HG03575 (cell line): ENCODE measurements at regions not wholly inside any gene's neighbourhood (a gene's known extent, or its start where the extent isn't known, plus 50 kb on each side); places are given as distances from the start of the nearest gene placed in this dataset.

ENCODE experiments used
- ATAC-seq: cut with Tn5 transposase; IDR thresholded peaks from one replicate; pipeline ENCODE4 v1.9.1; 2021; ENCODE audit not compliant: unreplicated experiment, insufficient number of reproducible peaks, low FRiP score; ENCODE audit errors: extremely low read depth

DNA sequence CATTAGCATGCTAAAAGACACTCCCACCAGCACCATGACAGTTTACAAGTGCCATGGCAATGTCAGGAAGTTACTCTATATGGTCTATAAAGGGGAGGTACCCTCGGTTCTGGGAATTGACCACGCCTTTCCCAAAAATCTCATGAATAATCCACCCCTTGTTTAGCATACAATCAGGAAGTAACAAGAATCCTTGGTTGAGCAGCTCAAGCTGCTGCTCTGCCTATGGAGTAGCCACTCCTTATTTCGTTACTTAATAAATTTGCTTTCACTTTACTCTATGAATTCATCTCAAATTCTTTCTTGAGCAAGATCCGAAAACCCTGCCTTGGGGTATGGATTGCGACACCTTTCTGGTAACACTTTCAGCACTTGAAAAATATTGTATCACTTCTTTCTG lies 243.0 kb downstream of the BMP2 start:
- no peak for ATAC-seq

DNA sequence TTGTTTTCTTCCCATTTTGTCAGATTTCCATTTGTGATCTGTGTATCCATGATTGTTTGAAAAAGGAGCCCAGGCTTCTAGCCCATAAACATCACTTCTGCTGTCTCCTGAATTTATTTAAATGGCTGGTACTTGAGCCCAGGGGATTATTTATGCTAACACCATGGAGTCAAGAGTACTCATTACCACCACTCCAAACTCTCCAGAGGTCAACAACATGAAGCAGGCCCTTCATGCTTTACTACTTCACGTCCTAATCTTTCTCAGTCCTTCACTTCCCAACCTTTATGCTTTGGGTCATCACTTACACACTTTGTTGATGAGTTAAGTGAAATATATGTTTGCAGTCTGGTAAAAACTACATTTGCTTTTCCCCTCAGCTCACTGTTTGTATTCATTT lies 247.8 kb downstream of the BMP2 start:
- ATAC-seq, result no peak

DNA sequence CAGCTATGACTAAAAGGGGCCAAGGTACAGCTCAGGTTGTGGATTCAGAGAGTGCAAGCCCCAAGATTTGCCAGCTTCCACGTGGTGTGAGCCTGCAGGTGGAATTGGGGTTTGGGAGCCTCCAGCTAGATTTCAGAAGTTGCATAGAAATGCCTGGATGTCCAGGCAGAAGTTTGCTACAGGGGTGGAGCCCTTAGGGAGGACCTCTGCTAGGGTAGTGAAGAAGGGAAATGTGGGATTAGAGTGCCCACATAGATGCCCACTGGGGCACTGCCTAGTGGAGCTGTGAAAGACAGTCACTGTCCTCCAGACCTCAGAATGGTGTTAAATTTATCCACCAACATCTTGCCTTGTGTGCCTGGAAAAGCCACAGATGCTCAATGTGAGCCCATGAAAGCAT lies 255.1 kb downstream of the BMP2 start:
- no peak for ATAC-seq

GRCh38 chr20:7025635-7026034 lies 258.1 kb downstream of the BMP2 start:
- ATAC-seq, result no peak

GRCh38 chr20:7029019-7029418 lies 261.5 kb downstream of the BMP2 start:
- no peak for ATAC-seq

DNA sequence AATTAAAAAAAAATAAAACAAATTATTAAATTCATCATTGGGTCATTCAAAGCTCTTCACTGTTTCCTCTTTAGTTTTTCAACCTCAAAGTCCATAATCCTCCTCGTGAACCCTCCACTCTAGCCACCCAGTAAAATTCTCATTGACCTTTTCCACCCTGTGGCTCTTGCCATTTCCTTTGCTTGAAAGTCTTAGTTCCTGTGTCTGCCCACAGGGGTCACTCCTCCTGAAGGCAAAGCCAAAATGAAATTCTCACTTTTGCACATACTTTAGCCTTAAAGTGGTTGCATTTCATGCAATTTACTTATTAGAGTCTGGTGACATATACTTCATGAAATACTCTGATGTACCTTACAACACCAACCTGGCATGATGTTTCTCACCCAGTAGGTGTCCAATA lies 263.7 kb downstream of the BMP2 start:
- no peak for ATAC-seq

DNA sequence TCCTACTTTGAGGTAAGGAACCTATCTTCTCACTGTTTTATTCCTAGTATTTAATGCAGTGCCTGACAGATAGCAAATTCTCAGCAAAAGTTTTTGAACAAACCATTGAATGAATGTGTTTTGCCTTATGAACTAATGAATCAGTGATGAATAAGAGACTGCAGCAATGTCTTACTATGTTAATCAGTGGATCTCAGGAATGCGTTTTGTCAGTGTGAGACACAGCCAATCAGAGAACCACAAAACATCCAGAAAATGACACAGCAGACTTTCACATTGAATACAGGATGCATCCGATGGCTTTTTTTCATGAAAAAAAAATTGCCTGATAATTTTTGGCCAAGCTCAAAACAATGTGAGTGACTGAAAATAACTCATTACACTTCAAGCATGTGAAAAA lies 270.5 kb downstream of the BMP2 start:
- ATAC-seq, result no peak

DNA sequence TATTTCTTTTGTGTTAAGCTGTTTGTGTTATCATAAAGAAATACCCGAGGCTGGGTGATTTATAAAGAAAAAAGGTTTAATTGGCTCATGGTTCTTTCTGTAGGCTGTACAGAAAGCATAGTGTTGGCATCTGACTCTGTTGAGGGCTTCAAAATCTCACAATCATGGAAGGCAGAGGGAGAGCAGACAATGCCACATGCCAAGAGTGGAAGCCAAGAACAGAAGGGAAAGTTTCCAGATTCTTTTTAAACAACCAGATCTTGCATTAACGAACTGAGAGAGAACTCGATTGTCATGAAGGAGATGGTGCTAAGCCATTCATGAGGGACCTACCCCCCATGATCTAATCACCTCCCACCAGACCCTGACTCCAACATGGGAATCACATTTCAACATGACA lies 290.1 kb downstream of the BMP2 start:
- no peak for ATAC-seq

GRCh38 chr20:7078804-7079203 lies 311.3 kb downstream of the BMP2 start:
- no peak for ATAC-seq

DNA sequence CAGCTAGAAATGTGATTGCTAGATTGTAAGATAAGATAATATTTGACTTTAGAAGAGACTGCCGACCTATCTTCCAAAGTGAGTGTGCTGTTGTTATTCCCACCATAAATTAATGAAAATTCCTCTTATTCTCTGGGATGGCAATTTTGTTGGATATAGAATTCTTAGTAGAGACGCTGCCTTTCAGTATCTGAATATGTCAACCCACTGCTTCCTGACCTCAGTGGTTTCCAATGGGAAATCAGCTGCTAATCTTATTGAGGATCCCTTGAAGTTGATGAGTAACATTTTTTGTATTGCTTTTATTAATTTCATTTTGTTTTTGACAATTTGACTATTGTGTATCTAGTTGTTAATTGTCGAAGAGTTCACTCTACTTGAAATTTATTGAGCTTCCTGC lies 313.0 kb downstream of the BMP2 start:
- no peak for ATAC-seq

- ATAC-seq, result no peak
These were observed 318.0 kb downstream of the BMP2 start for GRCh38 chr20:7085467-7085866.

DNA sequence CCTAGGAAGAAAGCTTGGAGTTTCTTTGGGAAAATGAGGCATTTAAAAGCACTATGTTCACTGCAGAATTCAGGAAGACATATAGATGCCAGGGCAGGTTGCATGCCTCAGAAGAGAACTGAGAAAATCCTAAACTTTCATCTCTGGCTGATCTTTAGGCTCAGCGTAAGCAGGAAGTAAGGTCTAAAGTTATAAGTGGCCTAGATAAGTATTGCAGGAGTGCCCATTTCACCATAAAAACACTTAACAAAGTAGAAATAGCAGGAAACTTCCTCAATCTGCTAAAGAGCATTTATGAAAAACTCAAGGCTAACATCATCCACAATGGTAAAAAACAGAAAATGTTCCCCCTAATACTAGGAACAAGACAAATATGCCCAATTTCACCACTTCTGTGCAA lies 320.3 kb downstream of the BMP2 start:
- no peak for ATAC-seq

DNA sequence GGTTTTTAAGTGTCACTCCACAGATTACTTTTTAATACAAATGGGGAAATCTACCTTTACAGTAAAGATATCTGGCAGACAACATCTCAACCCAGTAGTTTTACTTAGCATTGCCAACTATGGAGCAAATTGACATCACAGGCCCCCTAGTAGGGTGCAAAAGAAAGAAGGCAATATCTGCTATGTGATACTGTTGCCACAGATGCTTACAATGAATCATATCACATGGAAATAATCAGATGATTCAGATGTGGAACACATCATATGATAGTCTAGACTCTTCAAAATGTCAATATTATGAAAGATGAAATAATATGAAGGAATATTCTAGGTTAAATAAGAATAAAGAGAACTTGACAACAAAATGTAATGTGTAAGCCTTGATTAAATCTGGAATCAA lies 322.5 kb downstream of the BMP2 start:
- ATAC-seq, result no peak

- no peak for ATAC-seq
These were observed 323.3 kb downstream of the BMP2 start for GRCh38 chr20:7090811-7091210.

DNA sequence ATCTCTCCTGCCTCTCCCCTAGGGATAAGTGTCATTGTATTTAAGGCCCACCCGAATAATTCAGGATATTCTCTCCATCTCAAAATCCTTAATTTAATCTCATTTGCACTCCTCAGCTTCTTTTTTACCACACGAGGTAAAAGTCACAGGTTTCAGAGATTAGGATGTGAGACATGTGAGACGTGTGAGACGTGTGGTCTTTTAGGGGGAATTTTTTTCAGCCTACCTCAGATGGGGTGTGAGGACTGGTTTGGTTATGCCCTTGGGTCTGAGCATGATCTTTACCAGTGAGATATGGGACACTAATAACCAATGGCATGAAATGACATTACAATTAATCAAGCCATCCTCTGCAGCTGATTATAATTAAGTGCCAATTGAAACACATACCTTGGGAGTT lies 324.2 kb downstream of the BMP2 start:
- no peak for ATAC-seq

DNA sequence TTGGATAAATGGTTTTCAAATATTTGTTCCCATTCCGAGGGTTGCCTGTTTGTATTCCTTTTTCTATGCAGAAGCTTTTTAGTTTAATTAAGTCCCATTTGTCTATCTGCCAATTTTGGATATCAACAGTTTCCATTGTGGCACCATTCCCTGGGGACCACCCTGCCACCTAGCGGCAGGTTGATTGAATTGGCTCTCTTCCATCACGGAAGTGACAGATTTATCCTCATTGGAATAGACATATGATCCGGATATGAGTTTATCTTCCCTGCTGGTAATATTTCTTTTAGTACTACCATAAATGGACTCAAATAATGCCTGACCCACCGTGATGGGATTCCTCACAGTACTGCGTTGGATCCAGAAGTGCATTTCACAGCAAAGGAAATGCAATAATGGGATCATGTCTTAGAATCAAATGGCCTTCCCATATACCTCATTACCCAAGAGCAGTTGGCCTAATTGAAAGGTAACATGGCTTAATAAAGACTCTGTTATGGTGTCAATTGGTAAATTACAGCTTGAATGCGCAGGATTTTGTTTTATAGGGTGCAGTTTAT lies 327.0 kb downstream of the BMP2 start:
- no peak for ATAC-seq

DNA sequence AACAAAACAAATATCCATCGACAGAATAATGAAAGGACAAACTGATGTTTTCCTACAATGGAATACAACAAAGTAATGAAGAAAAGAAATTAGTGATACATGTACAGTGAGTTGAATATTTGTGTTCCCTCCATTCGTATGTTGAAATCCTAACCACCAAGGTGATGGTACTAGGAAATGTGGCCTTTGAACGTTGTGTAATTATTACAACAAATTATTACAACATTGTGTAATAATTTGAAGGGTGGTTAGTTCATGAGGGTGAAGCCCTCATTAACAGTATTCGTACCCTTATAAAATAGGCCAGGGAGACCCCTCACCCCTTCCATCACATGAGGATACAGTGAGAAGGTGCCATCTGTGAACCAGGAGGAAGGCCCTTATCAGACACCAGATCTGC lies 339.4 kb downstream of the BMP2 start:
- ATAC-seq, result no peak

- no peak for ATAC-seq
These were observed 341.4 kb downstream of the BMP2 start for GRCh38 chr20:7108929-7109328.

DNA sequence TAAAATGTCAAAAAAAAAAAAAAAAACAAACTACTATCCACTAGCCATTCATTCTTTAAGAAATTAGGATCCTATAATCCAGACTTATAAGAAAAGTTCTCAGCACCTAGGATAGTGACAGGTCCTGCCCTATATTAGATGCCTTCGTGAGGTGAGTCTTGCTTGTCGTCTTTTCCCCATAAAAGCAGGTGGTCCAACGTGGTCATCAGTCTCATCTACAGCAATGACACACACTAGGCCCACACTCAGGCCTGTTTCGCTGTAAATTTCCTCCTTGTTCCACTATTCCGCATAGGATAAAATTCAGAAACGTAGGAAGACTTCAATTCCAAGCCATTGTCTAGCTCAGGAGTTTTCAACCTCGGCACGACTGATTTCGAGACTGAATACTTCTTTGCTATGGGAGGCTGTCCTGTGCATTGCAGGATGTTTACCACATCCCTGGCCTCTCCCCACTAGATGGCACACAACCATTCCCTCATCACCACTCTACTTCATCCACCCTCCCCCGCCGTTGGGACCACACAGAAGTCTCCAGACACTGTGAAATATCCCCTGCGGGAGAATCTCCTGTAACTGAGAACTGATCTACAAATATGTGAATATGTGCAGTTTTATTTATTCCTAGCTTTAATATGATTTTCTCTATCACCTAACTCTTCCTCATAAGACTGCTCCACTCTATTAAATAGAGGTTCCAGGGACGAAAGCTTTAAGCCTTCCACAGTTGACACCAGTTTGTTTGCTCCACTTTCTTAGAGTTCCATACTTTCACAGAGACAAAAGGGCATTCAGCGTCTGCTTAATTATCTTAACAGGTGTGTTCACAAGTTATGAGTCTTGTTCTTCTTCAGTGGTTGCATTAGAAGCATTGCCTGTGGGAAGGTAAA lies 346.3 kb downstream of the BMP2 start:
- ATAC-seq, result no peak

GRCh38 chr20:7123457-7123856 lies 356.0 kb downstream of the BMP2 start:
- ATAC-seq, result no peak

- no peak for ATAC-seq
These were observed 356.6 kb downstream of the BMP2 start for GRCh38 chr20:7124120-7124519.
